ENCODE measurements at regions not wholly inside any gene's neighbourhood (a gene's known extent, or its start where the extent isn't known, plus 50 kb on each side); places are given as distances from the start of the nearest gene placed in this dataset.

GRCh38 chr1:60759291-60759690 is 323.1 kb upstream of the NFIA start:
- H3K9me3 ChIP-seq (ENCODE audit: insufficient read depth in 2 of 2, low read depth in 1 of 2, low read length in 1 of 2), result no peaks in the 10 kb centered on the region
- H3K4me2 ChIP-seq (ENCODE audit: insufficient read depth in 1 of 2, low read depth in 2 of 2, low read length in 2 of 2), result no peak overlapping the region
- H3K56ac ChIP-seq (replicated peaks; ENCODE audit: insufficient read length, low read depth, low read length), result no peak overlapping the region
- no peak overlapping the region for H2BK5ac ChIP-seq (ENCODE audit: low read depth, low read length)
- no peaks in the 10 kb centered on the region for H3K79me2 ChIP-seq (ENCODE audit: control insufficient read depth in 1 of 2, insufficient read depth in 2 of 2, low read length in 2 of 2)
- H3K14ac ChIP-seq (ENCODE audit: insufficient read length), result no peak overlapping the region
- no peaks in the 10 kb centered on the region for H3K79me1 ChIP-seq (ENCODE audit: low read depth, low read length)
- no peaks in the 10 kb centered on the region; the same call in 1 of the 2 replicates for H3K23me2 ChIP-seq (ENCODE audit: low read depth, low read length)
- H3K4me3 ChIP-seq (ENCODE audit: extremely low read depth in 1 of 4, insufficient read depth in 2 of 4, low read depth in 3 of 4, low read length in 4 of 4), result no peak overlapping the region
- H3K36me3 ChIP-seq (ENCODE audit: control insufficient read depth in 2 of 4, insufficient read depth in 4 of 4, low read length in 3 of 4), result no peaks in the 10 kb centered on the region
- no peaks in the 10 kb centered on the region for H4K20me1 ChIP-seq (replicated peaks in 1 of 2; ENCODE audit: control insufficient read depth in 1 of 2, insufficient read depth in 2 of 2, low read length in 2 of 2)
- H2AK5ac ChIP-seq (ENCODE audit: low read depth, low read length), result no peak overlapping the region
- H4K91ac ChIP-seq (replicated peaks; ENCODE audit: insufficient read length, low read length), result no peak overlapping the region
- no peak overlapping the region for H2BK15ac ChIP-seq (ENCODE audit: low read length)
- H4K5ac ChIP-seq (ENCODE audit: insufficient read length, low read depth, low read length), result no peak overlapping the region
- no peak overlapping the region for H2BK20ac ChIP-seq (ENCODE audit: low read length)
- no peaks in the 10 kb centered on the region for H3K4me1 ChIP-seq (replicated peaks in 1 of 4; ENCODE audit: control insufficient read depth in 3 of 4, insufficient read depth in 4 of 4, low read length in 3 of 4)
- H2BK12ac ChIP-seq (ENCODE audit: low read depth, low read length), result no peak overlapping the region
- no peak for TF ChIP-seq POLR2AphosphoS5 (IDR thresholded peaks at IDR 0.05; ENCODE audit: low read depth, low read length)
- no peak for TF ChIP-seq SRF (IDR thresholded peaks at IDR 0.05; ENCODE audit: low read depth, low read length)
- TF ChIP-seq BRCA1 (IDR thresholded peaks at IDR 0.05; ENCODE audit: low read depth, low read length), result no peak
- TF ChIP-seq TBP (IDR thresholded peaks at IDR 0.05; ENCODE audit: low read depth, low read length), result no peak
- TF ChIP-seq MAFK (IDR thresholded peaks at IDR 0.05; ENCODE audit: low read depth, low read length), result no peak
- TF ChIP-seq CREB1 (IDR thresholded peaks at IDR 0.05), result no peak
- no peak for TF ChIP-seq CTBP2 (IDR thresholded peaks at IDR 0.05; ENCODE audit: borderline replicate concordance, insufficient read depth, insufficient read length, low read length)
- TF ChIP-seq SIRT6 (IDR thresholded peaks at IDR 0.05; ENCODE audit: low read length), result no peak
- TF ChIP-seq, protein P1, sequence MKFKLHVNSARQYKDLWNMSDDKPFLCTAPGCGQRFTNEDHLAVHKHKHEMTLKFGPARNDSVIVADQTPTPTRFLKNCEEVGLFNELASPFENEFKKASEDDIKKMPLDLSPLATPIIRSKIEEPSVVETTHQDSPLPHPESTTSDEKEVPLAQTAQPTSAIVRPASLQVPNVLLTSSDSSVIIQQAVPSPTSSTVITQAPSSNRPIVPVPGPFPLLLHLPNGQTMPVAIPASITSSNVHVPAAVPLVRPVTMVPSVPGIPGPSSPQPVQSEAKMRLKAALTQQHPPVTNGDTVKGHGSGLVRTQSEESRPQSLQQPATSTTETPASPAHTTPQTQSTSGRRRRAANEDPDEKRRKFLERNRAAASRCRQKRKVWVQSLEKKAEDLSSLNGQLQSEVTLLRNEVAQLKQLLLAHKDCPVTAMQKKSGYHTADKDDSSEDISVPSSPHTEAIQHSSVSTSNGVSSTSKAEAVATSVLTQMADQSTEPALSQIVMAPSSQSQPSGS (IDR thresholded peaks at IDR 0.05; ENCODE audit: low read length), result no peak
- no peak for TF ChIP-seq HDAC2 (IDR thresholded peaks at IDR 0.05; ENCODE audit: borderline replicate concordance in 1 of 2, low read depth in 2 of 2, low read length in 2 of 2)
- no peak for TF ChIP-seq E2F6 (IDR thresholded peaks at IDR 0.05)
- no peak for TF ChIP-seq SIN3A (conservative IDR thresholded peaks at IDR 0.05 in 1 of 2, IDR thresholded peaks at IDR 0.05 in 1 of 2; ENCODE audit: low read depth in 1 of 2, low read length in 2 of 2)
- no peak for TF ChIP-seq FOSL1 (IDR thresholded peaks at IDR 0.05; ENCODE audit: insufficient read depth, low read depth, low read length)
- FAIRE-seq (no peak), DNase-seq (ENCODE audit: low read depth in 1 of 2, low spot score in 2 of 2) (no peak)
- no peak overlapping the region for H3K23ac ChIP-seq (ENCODE audit: insufficient read length)
- no peaks in the 10 kb centered on the region; a peak in 1 of 7 replicates for H3K27me3 ChIP-seq (replicated peaks in 1 of 4; ENCODE audit: control insufficient read depth in 3 of 4, extremely low read depth in 1 of 4, insufficient read depth in 3 of 4, low read length in 3 of 4)
- no peak overlapping the region for H3K9ac ChIP-seq (replicated peaks in 1 of 4; ENCODE audit: extremely low read depth in 1 of 4, low read depth in 3 of 4, low read length in 3 of 4)
- H3K18ac ChIP-seq (ENCODE audit: extremely low read depth, low read length), result no peak overlapping the region
- H4K8ac ChIP-seq (ENCODE audit: extremely low read depth, insufficient read depth, low read length), result no peak overlapping the region
- 91% methylated on average over 3 of the region's 3 CpGs; no CpG with 5 or more reads in 1 of the 2 experiments for WGBS, 2 experiments (ENCODE audit: extremely low coverage in 1 of 2, insufficient coverage in 1 of 2, insufficient read length in 1 of 2, insufficient replicate concordance in 2 of 2, low coverage in 1 of 2, low lambda C conversion rate in 2 of 2, missing lambda C conversion rate in 1 of 2)
- ChIA-PET POLR2A (ENCODE audit: partially characterized antibody) (no interaction called here), CTCF (ENCODE audit: partially characterized antibody) (interaction anchor here (0.7 to 2.1 kb wide), 2 partner anchors 197 to 479 kb away, joined by 3 to 7 read pairs; no protein-coding TSS in a partner anchor)
- no peak overlapping the region for H3K27ac ChIP-seq (ENCODE audit: low read depth, low read length)
- H2AFZ ChIP-seq (ENCODE audit: low read length), result no peak overlapping the region
- H2BK120ac ChIP-seq (replicated peaks; ENCODE audit: low read depth, low read length), result no peak overlapping the region
- no peak overlapping the region for H3K4ac ChIP-seq (replicated peaks; ENCODE audit: insufficient read length, low read depth, low read length)
